NT2/D1 (cell line): ENCODE measurements at regions not wholly inside any gene's neighbourhood (a gene's known extent, or its start where the extent isn't known, plus 50 kb on each side); places are given as distances from the start of the nearest gene placed in this dataset.

Experiments used
- DNase-seq: peaks from one replicate; pipeline ENCODE4 v3.0.0-alpha.2; 2011; ENCODE audit warnings: low read depth, low spot score
- H3K27me3 ChIP-seq: 2 replicates; pipeline ENCODE4 v1.6.0; 2011; ENCODE audit warnings: mild to moderate bottlenecking; ENCODE audit not compliant: insufficient read length, insufficient read depth
- H3K36me3 ChIP-seq: 2 replicates; pipeline ENCODE4 v1.6.1; 2011; ENCODE audit warnings: mild to moderate bottlenecking, low read length, mixed read lengths; ENCODE audit not compliant: insufficient read depth, insufficient read length
- H3K4me1 ChIP-seq: 2 replicates; pipeline ENCODE4 v1.5.1; 2011; ENCODE audit not compliant: insufficient read depth, insufficient read length
- H3K4me3 ChIP-seq: 2 replicates; pipeline ENCODE4 v1.5.1; 2011; ENCODE audit warnings: low read depth; ENCODE audit not compliant: insufficient read length
- H3K9ac ChIP-seq: 2 replicates; pipeline ENCODE4 v1.6.0; 2011; ENCODE audit warnings: low read depth; ENCODE audit not compliant: insufficient read length
- H3K9me3 ChIP-seq: 2 replicates; pipeline ENCODE4 v1.5.1; 2011; ENCODE audit warnings: mild to moderate bottlenecking, low read length; ENCODE audit not compliant: insufficient read depth
- SUZ12 ChIP-seq: IDR thresholded peaks from 2 replicates; pipeline ENCODE4 v1.6.1; 2011; ENCODE audit not compliant: insufficient read length, insufficient read depth; ENCODE audit errors: extremely low read depth
- YY1 ChIP-seq: IDR thresholded peaks from 2 replicates; pipeline ENCODE4 v1.6.1; 2011; ENCODE audit not compliant: insufficient read length, insufficient read depth
- ZNF274 ChIP-seq: IDR thresholded peaks from 2 replicates; pipeline ENCODE4 v1.6.1; 2011; ENCODE audit warnings: mild to moderate bottlenecking, low read depth, low read length

DNA sequence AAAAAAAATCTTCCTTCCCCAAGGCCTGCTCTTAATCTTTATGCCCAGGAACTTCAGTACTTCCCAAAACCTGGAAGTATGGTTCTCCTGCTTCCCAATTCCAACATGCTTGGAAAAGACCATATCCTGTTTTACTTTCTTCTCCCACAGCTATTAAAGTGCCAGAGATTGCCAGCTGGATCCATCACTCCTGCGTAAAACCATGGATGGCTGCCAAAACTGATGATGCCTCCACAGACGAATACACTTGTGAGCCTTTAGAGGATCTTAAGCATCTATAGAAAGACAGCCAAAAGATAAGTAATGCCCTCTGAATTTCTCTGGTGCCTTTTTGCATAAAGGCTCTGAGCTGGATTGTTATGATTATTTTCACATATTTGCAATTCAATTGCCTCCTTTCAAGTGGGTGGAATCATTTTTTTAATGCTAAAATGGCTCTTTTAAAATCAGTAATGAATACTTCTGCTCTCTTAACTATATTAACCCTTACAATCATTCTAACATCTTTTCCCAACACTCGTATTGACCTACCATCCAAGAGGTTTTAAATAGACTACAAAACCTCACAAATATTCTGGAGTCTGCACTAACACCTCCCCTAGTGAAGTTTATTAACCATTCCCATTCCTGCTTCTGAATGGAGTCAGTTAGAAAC lies 1807.8 kb downstream of the BRINP3 start:
- Histone ChIP-seq H3K4me3 (no peak overlapping the region), H3K36me3 (no peaks in the 10 kb centered on the region), H3K9me3 (peaks cover 12% of the 10 kb centered on the region), H3K27me3 (no peaks in the 10 kb centered on the region), H3K9ac (no peak overlapping the region), H3K4me1 (no peaks in the 10 kb centered on the region)
- DNase-seq = peak; percentile 20
- TF ChIP-seq YY1 (no peak), SUZ12 (no peak), ZNF274 (no peak)

- Histone ChIP-seq H3K27me3 (no peaks in the 10 kb centered on the region), H3K36me3 (no peaks in the 10 kb centered on the region), H3K9ac (no peak overlapping the region), H3K4me3 (no peak overlapping the region), H3K9me3 (peaks cover 12% of the 10 kb centered on the region), H3K4me1 (no peaks in the 10 kb centered on the region)
- no peak for DNase-seq
- TF ChIP-seq ZNF274 = no peak
- TF ChIP-seq SUZ12 = no peak
Observed at GRCh38 chr1:188670837-188671236, 1806.8 kb downstream of the BRINP3 start.

GRCh38 chr1:188672153-188672552 lies 1805.5 kb downstream of the BRINP3 start:
- no peak for TF ChIP-seq ZNF274
- TF ChIP-seq YY1 = no peak
- no peak for TF ChIP-seq SUZ12
- H3K4me1 ChIP-seq = no peaks in the 10 kb centered on the region

GRCh38 chr1:188689542-188689941 lies 1788.1 kb downstream of the BRINP3 start:
- TF ChIP-seq SUZ12 (no peak), ZNF274 (no peak), YY1 (no peak)
- no peak for DNase-seq
- Histone ChIP-seq H3K4me3 (no peak overlapping the region), H3K9ac (no peak overlapping the region), H3K36me3 (no peaks in the 10 kb centered on the region), H3K27me3 (no peaks in the 10 kb centered on the region), H3K4me1 (no peaks in the 10 kb centered on the region), H3K9me3 (no peaks in the 10 kb centered on the region)

More at GRCh38 chr1:188672153-188672552, 1805.5 kb downstream of the BRINP3 start:
- Histone ChIP-seq H3K27me3 (no peaks in the 10 kb centered on the region), H3K9me3 (peaks cover 12% of the 10 kb centered on the region), H3K9ac (no peak overlapping the region), H3K4me3 (no peak overlapping the region), H3K36me3 (no peaks in the 10 kb centered on the region)
- no peak for DNase-seq

GRCh38 chr1:188700116-188700515 lies 1777.5 kb downstream of the BRINP3 start:
- H3K36me3 ChIP-seq = no peaks in the 10 kb centered on the region
- DNase-seq = no peak
- H3K9me3 ChIP-seq = no peaks in the 10 kb centered on the region
- TF ChIP-seq SUZ12 (no peak), YY1 (no peak), ZNF274 (no peak)
- no peak overlapping the region for H3K9ac ChIP-seq
- no peaks in the 10 kb centered on the region for H3K4me1 ChIP-seq
- no peak overlapping the region for H3K4me3 ChIP-seq
- H3K27me3 ChIP-seq = no peaks in the 10 kb centered on the region

GRCh38 chr1:188706742-188707141 lies 1770.9 kb downstream of the BRINP3 start:
- Histone ChIP-seq H3K27me3 (no peaks in the 10 kb centered on the region), H3K9ac (no peak overlapping the region), H3K9me3 (no peaks in the 10 kb centered on the region), H3K36me3 (no peaks in the 10 kb centered on the region), H3K4me3 (no peak overlapping the region), H3K4me1 (no peaks in the 10 kb centered on the region)
- DNase-seq = no peak
- no peak for TF ChIP-seq ZNF274
- TF ChIP-seq SUZ12 = no peak
- TF ChIP-seq YY1 = no peak

DNA sequence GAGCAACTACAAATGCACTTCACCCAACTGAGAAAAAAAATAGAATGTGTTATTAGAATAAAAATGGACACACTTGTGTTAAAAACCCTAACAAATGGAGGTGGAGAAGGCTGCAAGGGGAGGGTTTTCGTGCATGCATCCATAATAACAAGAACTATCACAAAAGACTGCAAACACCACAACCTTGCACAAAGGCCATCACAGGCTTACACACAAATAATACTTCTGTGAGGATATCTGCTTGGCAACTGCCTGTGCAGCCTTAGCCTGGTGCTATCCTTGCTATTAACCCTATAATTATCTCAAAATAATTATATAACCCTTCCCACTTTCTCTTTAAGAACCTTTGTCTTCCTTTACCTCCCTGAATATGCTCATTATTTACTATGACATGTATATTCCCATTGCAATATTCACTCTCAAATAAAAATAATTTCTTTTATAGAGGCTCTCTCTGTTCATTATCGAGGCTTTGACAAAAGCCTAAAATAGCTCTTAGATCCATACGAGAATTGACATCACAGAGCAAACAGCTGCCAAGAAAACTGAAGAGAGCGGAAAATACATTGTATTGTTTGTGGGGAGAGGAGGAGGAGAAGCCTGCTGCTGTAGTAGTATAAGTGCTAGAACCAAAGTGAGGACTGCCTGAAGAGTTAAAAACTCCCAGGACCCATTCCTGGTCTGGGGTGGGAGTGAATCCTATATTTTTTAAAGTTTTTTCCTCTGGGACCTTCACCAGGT lies 1768.7 kb downstream of the BRINP3 start:
- Histone ChIP-seq H3K27me3 (no peaks in the 10 kb centered on the region), H3K9ac (no peak overlapping the region), H3K9me3 (no peaks in the 10 kb centered on the region), H3K4me1 (no peaks in the 10 kb centered on the region), H3K4me3 (no peak overlapping the region), H3K36me3 (no peaks in the 10 kb centered on the region)
- TF ChIP-seq YY1 (no peak), ZNF274 (no peak), SUZ12 (no peak)
- DNase-seq = no peak
